ENCODE measurements at regions not wholly inside any gene's neighbourhood (a gene's known extent, or its start where the extent isn't known, plus 50 kb on each side); places are given as distances from the start of the nearest gene placed in this dataset.

DNA sequence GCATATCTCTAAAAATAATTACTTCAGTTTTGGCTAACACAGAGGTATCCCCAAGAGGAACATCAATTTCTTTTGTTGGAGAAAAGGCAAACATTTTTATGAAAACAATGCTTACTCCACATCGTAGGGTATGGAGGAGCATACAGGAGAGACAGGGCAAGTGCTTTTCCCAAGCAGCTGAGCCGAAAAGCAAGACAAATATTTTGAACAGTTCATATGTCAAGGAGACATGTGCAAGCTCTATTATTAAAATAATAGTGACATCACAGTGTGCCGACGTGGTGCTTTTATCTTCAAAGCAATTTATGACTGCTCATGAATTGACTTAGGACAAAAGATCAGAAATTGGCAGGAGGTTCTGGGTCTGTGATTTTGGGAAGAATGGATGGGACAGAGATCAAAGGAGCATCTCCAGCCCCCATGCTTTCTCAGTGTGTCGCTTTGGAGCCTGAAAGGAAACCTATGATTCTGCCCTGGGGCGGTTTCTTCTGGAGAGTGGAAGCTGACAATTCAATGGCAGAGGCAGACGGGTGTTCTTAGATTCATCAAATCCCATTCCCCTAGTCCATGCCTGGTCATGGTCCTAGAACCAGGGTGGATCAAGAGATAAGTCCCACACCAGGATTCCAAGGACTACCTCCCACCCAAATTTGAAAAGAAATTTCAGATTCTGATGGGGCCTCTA is 97.1 kb downstream of the JCAD start:
- ChIA-PET POLR2A (no interaction called here), CTCF (no interaction called here)
- H3K4me3 ChIP-seq (ENCODE audit: control extremely low read depth in 1 of 5, extremely low read depth in 1 of 5, insufficient read depth in 1 of 5, low read depth in 2 of 5, low read length in 4 of 5): no peak overlapping the region
- ATAC-seq (ENCODE audit: low read depth): no peak
- no peak for DNase-seq
- H3K27ac ChIP-seq (ENCODE audit: low read length in 2 of 2): no peak overlapping the region
- H3K9ac ChIP-seq (ENCODE audit: low read length): no peak overlapping the region
- Mint-ChIP-seq H3K27me3 (no peaks in the 10 kb centered on the region), H3K9me3 (ENCODE audit: insufficient read depth) (no peaks in the 10 kb centered on the region), H3K27ac (no peak overlapping the region), H3K4me1 (no peaks in the 10 kb centered on the region), H3K4me3 (no peak overlapping the region)
- WGBS (ENCODE audit: insufficient coverage): 91% methylated on average over 6 of the region's 7 CpGs
- TF ChIP-seq, protein P1, sequence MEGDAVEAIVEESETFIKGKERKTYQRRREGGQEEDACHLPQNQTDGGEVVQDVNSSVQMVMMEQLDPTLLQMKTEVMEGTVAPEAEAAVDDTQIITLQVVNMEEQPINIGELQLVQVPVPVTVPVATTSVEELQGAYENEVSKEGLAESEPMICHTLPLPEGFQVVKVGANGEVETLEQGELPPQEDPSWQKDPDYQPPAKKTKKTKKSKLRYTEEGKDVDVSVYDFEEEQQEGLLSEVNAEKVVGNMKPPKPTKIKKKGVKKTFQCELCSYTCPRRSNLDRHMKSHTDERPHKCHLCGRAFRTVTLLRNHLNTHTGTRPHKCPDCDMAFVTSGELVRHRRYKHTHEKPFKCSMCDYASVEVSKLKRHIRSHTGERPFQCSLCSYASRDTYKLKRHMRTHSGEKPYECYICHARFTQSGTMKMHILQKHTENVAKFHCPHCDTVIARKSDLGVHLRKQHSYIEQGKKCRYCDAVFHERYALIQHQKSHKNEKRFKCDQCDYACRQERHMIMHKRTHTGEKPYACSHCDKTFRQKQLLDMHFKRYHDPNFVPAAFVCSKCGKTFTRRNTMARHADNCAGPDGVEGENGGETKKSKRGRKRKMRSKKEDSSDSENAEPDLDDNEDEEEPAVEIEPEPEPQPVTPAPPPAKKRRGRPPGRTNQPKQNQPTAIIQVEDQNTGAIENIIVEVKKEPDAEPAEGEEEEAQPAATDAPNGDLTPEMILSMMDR (IDR thresholded peaks at IDR 0.05): no peak
- no peak for TF ChIP-seq EZH2 (IDR thresholded peaks at IDR 0.05; ENCODE audit: borderline replicate concordance, insufficient read depth, low read depth, low read length, poor library complexity, severe bottlenecking)
- H3K4me2 ChIP-seq (replicated peaks; ENCODE audit: low read depth, low read length, poor library complexity, severe bottlenecking): no peak overlapping the region
- no peaks in the 10 kb centered on the region for H3K79me2 ChIP-seq (ENCODE audit: control insufficient read depth, insufficient read depth, low read length)
- H2AFZ ChIP-seq (ENCODE audit: insufficient read depth, low read depth, low read length, poor library complexity, severe bottlenecking): no peak overlapping the region
- H3K27me3 ChIP-seq (replicated peaks in 1 of 4; ENCODE audit: control extremely low read depth in 1 of 4, control insufficient read depth in 3 of 4, insufficient read depth in 4 of 4, low read length in 3 of 4): peaks cover 0 to 3% (median 0%) of the 10 kb centered on the region in 4 experiments
- no peaks in the 10 kb centered on the region for H3K36me3 ChIP-seq (replicated peaks in 1 of 2; ENCODE audit: control extremely low read depth in 1 of 2, control insufficient read depth in 1 of 2, extremely low read depth in 1 of 2, insufficient read depth in 2 of 2, low read length in 1 of 2)
- H3K9me3 ChIP-seq (ENCODE audit: control extremely low read depth in 1 of 3, control insufficient read depth in 2 of 3, insufficient read depth in 1 of 3, low read length in 2 of 3): peaks cover 0 to 3% (median 0%) of the 10 kb centered on the region in 3 donors
- H4K20me1 ChIP-seq (ENCODE audit: control insufficient read depth, insufficient read depth, low read length, poor library complexity, severe bottlenecking): no peaks in the 10 kb centered on the region
- intact Hi-C loops (cut with micrococcal nuclease): no loop called here
- H3K4me1 ChIP-seq (ENCODE audit: control insufficient read depth in 2 of 2, insufficient read depth in 2 of 2, low read length in 2 of 2): no peaks in the 10 kb centered on the region

DNA sequence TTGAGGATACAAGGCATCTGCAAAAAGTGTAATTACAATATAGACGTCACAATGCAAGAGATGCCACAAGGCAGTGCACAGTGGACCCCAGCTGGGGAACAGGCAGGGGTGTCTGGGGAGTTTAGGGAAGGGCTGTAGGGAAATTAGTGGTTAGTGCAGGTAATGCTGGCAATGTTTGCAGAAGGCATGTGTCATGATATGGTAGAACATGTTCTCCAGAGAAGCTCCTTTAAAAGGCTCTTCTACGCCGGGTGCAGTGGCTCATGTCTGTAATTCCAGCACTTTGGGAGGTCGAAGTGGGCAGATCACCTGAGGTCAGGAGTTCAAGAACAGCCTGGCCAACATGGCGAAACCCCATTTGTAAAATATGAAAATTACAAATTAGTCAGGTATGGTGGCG is 98.0 kb downstream of the JCAD start:
- no peak overlapping the region for H3K4me2 ChIP-seq (replicated peaks; ENCODE audit: low read depth, low read length, poor library complexity, severe bottlenecking)
- H3K79me2 ChIP-seq (ENCODE audit: control insufficient read depth, insufficient read depth, low read length): no peaks in the 10 kb centered on the region
- H2AFZ ChIP-seq (ENCODE audit: insufficient read depth, low read depth, low read length, poor library complexity, severe bottlenecking): no peak overlapping the region
- ChIA-PET CTCF (no interaction called here), POLR2A (no interaction called here)
- no peaks in the 10 kb centered on the region for H4K20me1 ChIP-seq (ENCODE audit: control insufficient read depth, insufficient read depth, low read length, poor library complexity, severe bottlenecking)
- H3K9me3 Mint-ChIP-seq (ENCODE audit: insufficient read depth): no peaks in the 10 kb centered on the region
- no peak overlapping the region for H3K27ac ChIP-seq (ENCODE audit: low read length in 2 of 2)
- no peaks in the 10 kb centered on the region for H3K27me3 Mint-ChIP-seq
- H3K9ac ChIP-seq (ENCODE audit: low read length): no peak overlapping the region
- TF ChIP-seq EZH2 (IDR thresholded peaks at IDR 0.05; ENCODE audit: borderline replicate concordance, insufficient read depth, low read depth, low read length, poor library complexity, severe bottlenecking): no peak
- TF ChIP-seq, protein P1 (IDR thresholded peaks at IDR 0.05): no peak
- no peaks in the 10 kb centered on the region for H3K36me3 ChIP-seq (replicated peaks in 1 of 2; ENCODE audit: control extremely low read depth in 1 of 2, control insufficient read depth in 1 of 2, extremely low read depth in 1 of 2, insufficient read depth in 2 of 2, low read length in 1 of 2)
- 92% methylated on average over 3 of the region's 6 CpGs for WGBS (ENCODE audit: insufficient coverage)
- intact Hi-C loops (cut with micrococcal nuclease): no loop called here
- H3K4me1 Mint-ChIP-seq: no peaks in the 10 kb centered on the region
- ATAC-seq (ENCODE audit: low read depth) (no peak), DNase-seq (no peak)
- H3K9me3 ChIP-seq (ENCODE audit: control extremely low read depth in 1 of 3, control insufficient read depth in 2 of 3, insufficient read depth in 1 of 3, low read length in 2 of 3): peaks cover 0 to 3% (median 3%) of the 10 kb centered on the region in 3 donors
- H3K4me3 Mint-ChIP-seq: no peak overlapping the region
- H3K27me3 ChIP-seq (replicated peaks in 1 of 4; ENCODE audit: control extremely low read depth in 1 of 4, control insufficient read depth in 3 of 4, insufficient read depth in 4 of 4, low read length in 3 of 4): peaks cover 0 to 3% (median 0%) of the 10 kb centered on the region in 4 experiments
- no peak overlapping the region for H3K27ac Mint-ChIP-seq
- H3K4me1 ChIP-seq (ENCODE audit: control insufficient read depth in 2 of 2, insufficient read depth in 2 of 2, low read length in 2 of 2): no peaks in the 10 kb centered on the region
- no peak overlapping the region for H3K4me3 ChIP-seq (ENCODE audit: control extremely low read depth in 1 of 5, extremely low read depth in 1 of 5, insufficient read depth in 1 of 5, low read depth in 2 of 5, low read length in 4 of 5)

All from B cell (primary cell).